ENCODE measurements at regions not wholly inside any gene's neighbourhood (a gene's known extent, or its start where the extent isn't known, plus 50 kb on each side); places are given as distances from the start of the nearest gene placed in this dataset.

- no peak for TF ChIP-seq CTCF (IDR thresholded peaks at IDR 0.05; ENCODE audit: insufficient read depth, missing control alignments)
- FAIRE-seq (no peak), DNase-seq (ENCODE audit: insufficient read length, low spot score) (no peak)
Measured at GRCh38 chr22:22090650-22091399, 108.2 kb upstream of the TOP3B start.

DNA sequence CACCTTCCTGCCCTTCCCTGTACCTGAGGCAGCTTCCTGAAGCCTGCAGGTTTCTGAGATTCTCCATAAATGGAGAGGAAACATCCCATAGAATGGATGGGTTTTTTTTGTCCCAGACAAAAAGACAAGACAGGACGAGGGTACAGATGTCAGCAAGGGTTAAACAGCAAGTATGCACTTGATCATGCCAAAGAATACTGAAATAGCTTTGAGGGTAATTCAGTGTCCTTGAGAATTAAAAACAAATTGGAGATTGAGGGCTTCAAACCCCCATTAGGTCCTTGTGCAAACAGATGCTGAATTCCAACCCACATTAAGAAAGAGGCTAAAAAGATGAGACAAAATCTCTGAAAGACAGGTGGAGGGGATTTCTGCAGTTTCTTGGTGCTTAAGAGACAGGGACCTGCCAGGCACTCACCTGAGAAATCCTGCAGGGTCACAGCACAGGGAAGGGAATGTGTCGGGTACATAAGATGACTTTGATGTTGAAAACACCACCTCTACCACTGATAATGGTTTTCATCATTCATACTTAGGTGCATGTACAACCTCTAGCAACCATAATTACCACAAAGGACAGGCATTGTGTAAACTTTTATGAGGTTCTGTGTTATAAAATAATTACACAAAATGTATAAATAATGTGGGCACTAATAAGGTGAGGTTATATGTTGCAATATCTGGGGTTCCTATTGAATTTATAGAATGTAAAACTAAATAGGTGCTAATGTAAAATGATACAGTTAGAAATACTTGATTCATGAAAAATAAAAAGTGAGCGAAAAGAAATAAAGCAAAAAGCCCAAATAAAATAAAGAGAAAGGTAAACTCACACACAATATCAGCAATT is 107.1 kb upstream of the TOP3B start:
- no peak for FAIRE-seq
- no peak for TF ChIP-seq CTCF (IDR thresholded peaks at IDR 0.05; ENCODE audit: insufficient read depth, missing control alignments)
- no peak for DNase-seq (ENCODE audit: insufficient read length, low spot score)

DNA sequence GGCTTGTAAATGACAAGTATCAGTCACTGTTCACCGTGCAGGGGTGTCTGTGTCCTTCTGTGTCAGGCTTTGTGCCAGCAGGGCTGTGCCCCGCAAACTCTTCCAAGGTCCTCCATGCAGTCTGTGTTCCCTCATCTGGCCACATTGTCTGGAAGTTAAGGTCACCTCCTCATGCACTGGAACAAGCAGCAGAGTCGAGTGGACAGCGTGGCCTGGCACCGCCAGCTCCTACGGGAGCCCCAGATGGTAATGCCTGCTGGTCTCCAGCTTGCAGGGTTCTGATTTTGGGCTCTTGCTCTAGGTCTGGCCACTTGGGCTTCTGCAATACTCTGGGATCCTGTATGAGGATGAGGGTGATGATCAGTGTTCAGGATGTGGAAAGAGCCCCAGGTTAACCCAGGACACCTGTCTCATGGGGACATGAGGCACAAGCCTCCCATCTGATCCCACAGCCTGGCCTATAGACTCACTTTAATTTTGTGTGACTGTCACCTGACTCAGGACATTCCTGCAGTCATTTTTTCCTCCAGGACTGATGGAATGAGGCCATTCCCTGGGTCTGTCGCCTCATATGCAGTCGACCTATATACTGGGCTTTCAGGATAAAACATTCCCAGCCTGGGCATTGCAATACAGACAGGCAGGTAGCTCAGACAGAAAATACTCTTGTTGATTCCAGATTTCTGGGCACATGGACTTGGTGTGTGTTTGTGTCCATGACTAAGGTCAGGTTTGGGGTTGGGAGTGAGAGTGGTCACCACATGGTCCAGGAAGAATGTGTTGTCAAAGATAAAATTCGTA is 106.3 kb upstream of the TOP3B start:
- TF ChIP-seq CTCF (IDR thresholded peaks at IDR 0.05; ENCODE audit: insufficient read depth, missing control alignments) = no peak
- FAIRE-seq (no peak), DNase-seq (ENCODE audit: insufficient read length, low spot score) (no peak)

- FAIRE-seq (no peak), DNase-seq (ENCODE audit: insufficient read length, low spot score) (no peak)
- no peak for TF ChIP-seq CTCF (IDR thresholded peaks at IDR 0.05; ENCODE audit: insufficient read depth, missing control alignments)
Measured at GRCh38 chr22:22087854-22088657, 105.5 kb upstream of the TOP3B start.

- no peak for FAIRE-seq
- no peak for DNase-seq (ENCODE audit: insufficient read length, low spot score)
- no peak for TF ChIP-seq CTCF (IDR thresholded peaks at IDR 0.05; ENCODE audit: insufficient read depth, missing control alignments)
Measured at GRCh38 chr22:22086501-22087158, 104.0 kb upstream of the TOP3B start.

Data from D721Med (cell line).